HUES64 (cell line): ENCODE measurements at regions not wholly inside any gene's neighbourhood (a gene's known extent, or its start where the extent isn't known, plus 50 kb on each side); places are given as distances from the start of the nearest gene placed in this dataset.

Source experiments
- H3K27ac ChIP-seq: 2 replicates; pipeline ENCODE4 v1.7.0; 2013; ENCODE audit warnings: low read depth, low read length, inconsistent platforms
- H3K27me3 ChIP-seq: 2 replicates; pipeline ENCODE4 v1.6.1; 2013; ENCODE audit warnings: mild to moderate bottlenecking, low read length; ENCODE audit not compliant: insufficient read depth
- H3K36me3 ChIP-seq: 2 replicates; pipeline ENCODE4 v1.6.1; 2013; ENCODE audit warnings: mild to moderate bottlenecking, low read length; ENCODE audit not compliant: insufficient read depth
- H3K4me1 ChIP-seq: 2 replicates; pipeline ENCODE4 v1.6.1; 2013; ENCODE audit warnings: mild to moderate bottlenecking, low read length, moderate library complexity; ENCODE audit not compliant: insufficient read depth
- H3K4me3 ChIP-seq: 2 replicates; pipeline ENCODE4 v1.5.1; 2013; ENCODE audit warnings: mild to moderate bottlenecking, low read length, moderate library complexity
- H3K9ac ChIP-seq: 2 replicates; pipeline ENCODE4 v1.6.1; 2013; ENCODE audit warnings: mild to moderate bottlenecking, low read depth, low read length
- H3K9me3 ChIP-seq: 2 replicates; pipeline ENCODE4 v1.6.1; 2013; ENCODE audit warnings: low read depth, low read length; ENCODE audit not compliant: insufficient read depth
- WGBS: fragments of 150-250, 120-280 bp; methylation state at CpG from one replicate; pipeline ENCODE4 v1.1.7; 2013; ENCODE audit warnings: missing lambda C conversion rate; 5-methylcytosine and 5-hydroxymethylcytosine counted together

DNA sequence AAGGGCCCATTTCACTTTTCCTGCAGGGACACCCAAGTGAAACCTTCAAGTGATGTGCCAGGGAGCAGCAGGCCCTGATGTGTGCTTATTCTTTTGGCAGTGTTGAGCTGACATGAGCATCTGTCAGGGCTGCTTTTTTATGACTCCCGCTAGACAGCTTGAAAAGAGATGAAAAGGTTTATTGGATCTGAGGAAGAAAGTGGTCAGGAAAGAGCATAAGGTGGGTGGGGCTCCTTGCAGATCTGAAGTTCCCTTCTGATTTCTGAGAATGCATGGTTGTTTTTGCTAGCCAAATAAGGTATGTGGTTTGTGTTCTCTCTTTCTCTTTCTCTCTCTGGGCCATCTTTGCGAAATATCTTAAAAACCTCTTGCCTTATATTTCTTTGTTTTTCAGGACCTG lies 316.1 kb downstream of the DMRT2 start:
- Histone ChIP-seq H3K9ac (no peak overlapping the region), H3K9me3 (no peaks in the 10 kb centered on the region), H3K27ac (no peak overlapping the region), H3K4me1 (no peaks in the 10 kb centered on the region; the same call in 1 of the 2 replicates), H3K4me3 (no peak overlapping the region), H3K36me3 (no peaks in the 10 kb centered on the region), H3K27me3 (no peaks in the 10 kb centered on the region)
- 93% methylated on average over 2 of the region's 2 CpGs for WGBS

DNA sequence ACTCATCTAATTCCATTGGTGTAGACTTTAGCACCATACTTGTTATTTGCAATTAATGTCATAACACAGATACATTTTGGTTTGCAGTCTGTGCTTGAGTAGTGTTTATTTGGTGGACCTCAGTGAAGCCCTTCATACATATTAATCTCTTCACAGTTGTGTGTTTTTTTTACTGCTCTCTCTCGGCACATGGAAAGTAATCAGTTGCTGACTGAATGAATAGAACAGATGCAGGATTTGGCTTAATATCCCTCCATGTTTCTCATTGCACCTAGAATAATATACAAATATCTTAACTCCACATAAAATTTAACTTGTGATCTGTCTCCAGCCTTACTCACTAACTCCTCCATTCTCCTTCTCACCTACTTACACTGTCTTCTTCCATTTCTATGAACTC lies 319.1 kb downstream of the DMRT2 start:
- Histone ChIP-seq H3K9me3 (no peaks in the 10 kb centered on the region), H3K4me1 (no peaks in the 10 kb centered on the region), H3K27me3 (no peaks in the 10 kb centered on the region), H3K36me3 (no peaks in the 10 kb centered on the region), H3K4me3 (no peak overlapping the region), H3K9ac (no peak overlapping the region), H3K27ac (no peak overlapping the region)
- WGBS: 100% methylated on average over 1 of the region's 1 CpG

DNA sequence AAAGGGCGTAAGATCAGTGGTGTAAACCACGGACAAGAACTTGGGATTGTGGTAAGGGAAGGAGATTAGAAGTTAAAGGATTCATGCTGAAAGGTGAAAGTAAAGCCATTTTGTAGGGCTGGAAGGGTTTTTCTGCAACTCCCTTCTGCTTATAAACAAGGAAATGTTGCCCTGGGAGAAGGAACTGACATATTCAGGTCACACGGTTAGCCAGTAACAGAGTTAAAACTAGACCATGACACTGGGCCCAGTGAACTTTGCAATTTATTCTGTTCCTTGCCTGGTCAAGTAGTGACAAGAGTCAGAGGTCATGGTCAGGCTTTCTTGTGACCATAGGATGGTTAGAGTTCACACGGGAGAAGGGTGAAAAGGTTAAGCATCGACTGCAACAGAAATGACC lies 323.3 kb downstream of the DMRT2 start:
- Histone ChIP-seq H3K36me3 (no peaks in the 10 kb centered on the region), H3K4me1 (no peaks in the 10 kb centered on the region), H3K4me3 (no peak overlapping the region), H3K27me3 (no peaks in the 10 kb centered on the region), H3K9ac (no peak overlapping the region), H3K27ac (no peak overlapping the region), H3K9me3 (no peaks in the 10 kb centered on the region)
- WGBS: 93% methylated on average over 5 of the region's 5 CpGs

DNA sequence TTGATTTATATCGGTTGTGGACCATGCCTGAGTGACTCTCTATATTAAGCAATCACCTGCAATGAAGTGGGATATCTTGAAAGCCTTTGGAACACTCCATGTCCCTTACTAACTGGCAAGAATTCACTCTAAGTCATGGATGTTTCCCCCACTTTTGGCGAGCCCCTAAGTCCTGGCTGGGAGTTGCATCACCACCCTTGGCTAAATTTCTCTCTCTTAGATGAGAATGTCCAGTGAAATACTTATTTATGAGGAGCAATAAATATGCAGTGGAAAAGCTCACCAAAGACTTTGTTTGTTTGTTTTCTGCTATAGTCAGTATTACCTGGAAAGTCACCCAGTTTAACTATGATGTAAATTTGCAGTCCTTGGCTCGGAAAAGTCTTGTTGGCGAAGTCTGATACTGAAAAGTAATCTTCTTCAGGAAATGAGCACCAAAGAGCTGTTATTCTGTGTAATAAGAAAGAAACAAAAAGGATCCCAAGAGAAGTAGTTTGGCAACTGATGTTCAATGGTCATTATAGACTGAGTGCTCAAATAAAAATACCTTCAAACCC lies 333.8 kb downstream of the DMRT2 start:
- Histone ChIP-seq H3K4me3 (no peak overlapping the region), H3K27ac (no peak overlapping the region), H3K9ac (no peak overlapping the region), H3K36me3 (no peaks in the 10 kb centered on the region), H3K9me3 (no peaks in the 10 kb centered on the region), H3K27me3 (no peaks in the 10 kb centered on the region), H3K4me1 (no peaks in the 10 kb centered on the region)
- 83% methylated on average over 3 of the region's 4 CpGs for WGBS

DNA sequence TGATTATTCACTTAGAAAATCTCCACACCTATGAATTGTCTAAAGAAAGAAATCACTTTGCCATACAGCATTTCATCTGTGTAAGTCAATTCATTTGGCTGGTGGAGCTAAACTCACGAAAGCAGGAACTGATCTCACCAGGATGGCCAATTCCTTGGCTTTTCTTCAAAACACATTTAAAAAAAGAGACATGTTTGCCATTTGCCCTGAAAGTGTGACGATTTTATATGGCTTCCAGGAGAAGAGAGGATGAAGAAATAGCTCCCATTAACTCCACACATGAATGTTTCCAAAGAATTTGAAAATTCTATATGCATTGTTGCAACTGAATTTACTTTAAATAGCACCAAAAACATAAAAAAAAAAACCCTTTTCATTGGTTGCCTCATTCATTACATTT lies 334.7 kb downstream of the DMRT2 start:
- Histone ChIP-seq H3K4me3 (no peak overlapping the region), H3K27ac (no peak overlapping the region), H3K4me1 (no peaks in the 10 kb centered on the region), H3K9ac (no peak overlapping the region), H3K9me3 (no peaks in the 10 kb centered on the region), H3K27me3 (no peaks in the 10 kb centered on the region), H3K36me3 (no peaks in the 10 kb centered on the region)
- WGBS: 73% methylated on average over 2 of the region's 2 CpGs

DNA sequence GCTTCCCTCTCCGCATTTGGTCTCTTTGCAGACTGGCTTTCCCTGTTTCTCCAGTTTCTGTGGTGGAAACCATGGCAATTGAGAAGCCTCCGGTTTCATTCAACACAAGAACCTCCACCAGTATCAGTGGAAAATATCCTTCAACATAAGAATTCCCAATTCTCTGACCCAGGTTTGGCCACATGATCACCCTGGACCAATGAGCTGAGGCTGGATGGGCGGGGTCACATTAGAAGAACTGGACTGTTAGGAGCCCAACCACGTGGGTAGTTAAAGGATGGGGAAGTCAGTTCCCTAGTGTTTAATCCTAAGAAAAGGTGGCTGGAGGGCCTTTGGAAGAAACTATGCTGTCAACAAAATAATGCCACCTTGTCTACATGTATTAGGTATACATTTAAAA lies 336.3 kb downstream of the DMRT2 start:
- H3K4me1 ChIP-seq: no peaks in the 10 kb centered on the region
- no peak overlapping the region for H3K9ac ChIP-seq
- no peaks in the 10 kb centered on the region for H3K36me3 ChIP-seq
- no peak overlapping the region for H3K4me3 ChIP-seq
- H3K27ac ChIP-seq: no peak overlapping the region
- 80% methylated on average over 4 of the region's 4 CpGs for WGBS
- H3K9me3 ChIP-seq: no peaks in the 10 kb centered on the region
- no peaks in the 10 kb centered on the region for H3K27me3 ChIP-seq

DNA sequence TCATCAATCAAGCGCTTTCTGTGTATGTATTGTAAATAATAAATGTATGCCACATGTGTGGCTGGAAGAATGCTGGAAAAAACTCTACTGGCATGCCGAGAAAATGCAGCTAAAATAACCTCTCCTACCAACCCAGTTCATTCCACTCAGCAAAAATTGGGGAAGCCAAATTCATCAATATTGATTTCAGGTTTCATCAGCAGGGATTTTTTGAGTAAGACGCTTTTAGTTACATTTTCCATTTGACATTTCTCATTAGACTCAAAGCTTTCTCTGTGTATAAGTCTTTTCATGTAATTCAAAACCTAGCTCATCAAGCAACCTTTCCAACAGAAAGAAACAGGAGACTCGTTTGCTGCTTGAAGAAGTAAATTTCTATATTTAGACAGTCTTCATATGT lies 338.1 kb downstream of the DMRT2 start:
- Histone ChIP-seq H3K4me3 (no peak overlapping the region), H3K9me3 (no peaks in the 10 kb centered on the region), H3K9ac (no peak overlapping the region), H3K27me3 (no peaks in the 10 kb centered on the region), H3K27ac (no peak overlapping the region), H3K36me3 (no peaks in the 10 kb centered on the region), H3K4me1 (no peaks in the 10 kb centered on the region)
- 100% methylated on average over 3 of the region's 4 CpGs for WGBS

DNA sequence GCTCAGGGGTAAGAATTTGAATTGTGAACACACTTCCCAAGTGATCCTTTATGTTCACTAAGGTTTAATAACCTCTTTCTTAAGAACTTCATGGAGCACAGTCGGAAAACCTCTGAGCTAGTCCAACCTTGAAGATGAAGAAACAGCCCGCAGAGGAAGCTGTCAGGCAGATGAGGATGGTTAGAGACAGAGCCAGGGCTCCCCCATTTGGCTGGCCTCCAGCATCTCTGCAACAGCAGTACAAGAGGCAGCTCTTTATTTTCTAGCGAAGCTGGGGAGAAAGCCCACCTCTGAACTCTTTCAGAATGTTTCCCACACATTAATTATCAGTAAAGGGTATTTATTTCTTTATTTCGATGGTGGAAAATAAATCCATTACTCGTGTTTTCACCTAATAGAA lies 350.8 kb downstream of the DMRT2 start:
- Histone ChIP-seq H3K27me3 (peaks cover 6% of the 10 kb centered on the region; the same call in 1 of the 2 replicates), H3K9me3 (no peaks in the 10 kb centered on the region)

DNA sequence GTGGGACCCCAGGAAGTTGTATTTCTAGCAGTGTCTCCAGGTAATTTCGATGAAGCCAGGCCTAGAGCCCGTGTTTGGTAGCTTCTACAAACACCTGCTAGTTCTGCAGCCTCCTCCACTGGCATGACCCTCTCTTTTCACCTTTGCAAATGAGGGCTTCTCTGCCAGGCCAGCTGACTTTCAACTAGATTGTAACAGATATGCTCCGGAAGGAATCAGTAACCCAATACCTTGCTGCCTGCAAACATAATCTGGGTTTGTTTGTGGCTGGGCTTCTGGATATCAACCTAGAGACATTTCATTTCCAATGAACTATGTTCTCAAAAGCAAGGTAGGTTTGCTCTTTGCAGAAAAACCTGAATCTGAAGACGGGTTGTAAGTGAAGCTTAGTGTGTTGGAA lies 354.8 kb downstream of the DMRT2 start:
- Histone ChIP-seq H3K36me3 (no peaks in the 10 kb centered on the region), H3K27ac (no peak overlapping the region), H3K4me3 (no peak overlapping the region), H3K4me1 (no peaks in the 10 kb centered on the region), H3K27me3 (peaks cover 6% of the 10 kb centered on the region; the same call in 1 of the 2 replicates), H3K9me3 (no peaks in the 10 kb centered on the region), H3K9ac (no peak overlapping the region)
- 92% methylated on average over 4 of the region's 4 CpGs for WGBS

More for the DNA sequence above, 350.8 kb downstream of the DMRT2 start:
- H3K36me3 ChIP-seq: no peaks in the 10 kb centered on the region
- H3K27ac ChIP-seq: no peak overlapping the region
- WGBS: 61% methylated on average over 4 of the region's 5 CpGs
- no peak overlapping the region for H3K4me3 ChIP-seq
- H3K4me1 ChIP-seq: no peaks in the 10 kb centered on the region
- H3K9ac ChIP-seq: no peak overlapping the region

DNA sequence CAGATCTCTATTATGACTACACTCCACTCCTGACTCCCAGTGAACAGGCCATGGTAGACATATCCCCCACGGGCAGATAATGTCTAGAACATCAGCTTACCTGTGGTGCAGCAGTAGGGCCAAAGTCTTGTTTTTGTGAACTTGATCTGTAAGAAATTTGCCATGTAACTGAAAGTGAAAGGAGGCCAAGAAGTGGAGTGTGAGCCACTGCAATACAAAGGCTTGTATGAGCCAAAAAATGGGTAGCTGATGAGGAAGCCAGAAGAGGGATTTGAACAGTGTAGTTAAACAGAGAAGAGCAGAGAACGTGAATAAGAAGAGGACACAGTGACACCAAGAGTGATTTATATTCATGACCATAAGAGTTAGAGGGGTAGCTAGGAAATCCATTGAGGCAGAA lies 361.7 kb downstream of the DMRT2 start:
- H3K9me3 ChIP-seq: no peaks in the 10 kb centered on the region
- no peak overlapping the region for H3K4me3 ChIP-seq
- no peaks in the 10 kb centered on the region for H3K4me1 ChIP-seq
- H3K27ac ChIP-seq: no peak overlapping the region
- H3K27me3 ChIP-seq: no peaks in the 10 kb centered on the region
- H3K36me3 ChIP-seq: no peaks in the 10 kb centered on the region
- H3K9ac ChIP-seq: no peak overlapping the region
- WGBS: 86% methylated on average over 2 of the region's 2 CpGs

DNA sequence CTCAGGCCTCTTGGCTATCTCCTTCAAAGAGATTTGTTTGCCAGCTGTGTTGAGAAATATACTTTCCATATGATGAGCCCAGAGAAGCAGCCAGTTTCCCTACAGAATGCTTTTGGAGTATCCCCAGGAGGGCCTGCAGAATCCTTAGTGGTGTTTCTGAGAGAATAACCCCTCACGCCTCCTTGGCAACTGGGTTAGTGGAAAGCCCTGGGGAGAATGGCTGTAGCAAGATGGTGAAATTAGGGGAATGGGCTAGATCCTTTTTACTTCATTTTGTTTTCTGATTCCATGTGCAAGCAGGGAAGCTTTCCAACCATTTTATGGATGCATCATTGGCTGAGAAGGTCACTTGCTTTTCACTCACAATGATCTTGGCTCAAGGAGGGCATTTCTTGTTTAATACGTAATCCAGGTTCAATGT lies 364.6 kb downstream of the DMRT2 start:
- Histone ChIP-seq H3K36me3 (no peaks in the 10 kb centered on the region), H3K9ac (no peak overlapping the region), H3K4me3 (no peak overlapping the region), H3K27ac (no peak overlapping the region), H3K9me3 (no peaks in the 10 kb centered on the region), H3K4me1 (no peaks in the 10 kb centered on the region), H3K27me3 (no peaks in the 10 kb centered on the region)
- WGBS: 90% methylated on average over 2 of the region's 2 CpGs

DNA sequence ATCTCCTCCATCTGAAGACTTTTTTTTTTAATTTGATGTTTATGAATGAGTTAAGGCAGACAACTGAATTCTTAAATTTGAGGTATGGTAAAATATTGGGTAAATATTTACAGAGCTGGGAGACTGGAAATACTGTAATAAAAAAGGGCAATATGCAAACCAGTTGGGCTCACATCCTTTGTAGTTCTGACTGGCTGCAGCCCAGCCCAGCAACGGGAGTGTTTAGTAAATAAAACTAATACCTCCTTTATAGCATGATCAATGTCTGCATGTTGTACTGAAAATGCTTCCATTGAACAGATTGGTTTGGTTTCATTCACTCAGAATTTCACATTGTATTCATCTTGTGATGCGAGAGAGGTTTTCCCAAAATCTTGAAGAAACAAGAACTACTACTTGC lies 365.0 kb downstream of the DMRT2 start:
- 82% methylated on average over 1 of the region's 2 CpGs for WGBS
- Histone ChIP-seq H3K9ac (no peak overlapping the region), H3K4me1 (no peaks in the 10 kb centered on the region), H3K27ac (no peak overlapping the region), H3K4me3 (no peak overlapping the region), H3K9me3 (no peaks in the 10 kb centered on the region), H3K27me3 (no peaks in the 10 kb centered on the region), H3K36me3 (no peaks in the 10 kb centered on the region)
